ENCODE measurements at regions not wholly inside any gene's neighbourhood (a gene's known extent, or its start where the extent isn't known, plus 50 kb on each side); places are given as distances from the start of the nearest gene placed in this dataset.
"Not testable (repeated sequence)": the region's sequence is repeated elsewhere in the genome, so short reads cannot be mapped to it uniquely, and the experiment has no call there.

DNA sequence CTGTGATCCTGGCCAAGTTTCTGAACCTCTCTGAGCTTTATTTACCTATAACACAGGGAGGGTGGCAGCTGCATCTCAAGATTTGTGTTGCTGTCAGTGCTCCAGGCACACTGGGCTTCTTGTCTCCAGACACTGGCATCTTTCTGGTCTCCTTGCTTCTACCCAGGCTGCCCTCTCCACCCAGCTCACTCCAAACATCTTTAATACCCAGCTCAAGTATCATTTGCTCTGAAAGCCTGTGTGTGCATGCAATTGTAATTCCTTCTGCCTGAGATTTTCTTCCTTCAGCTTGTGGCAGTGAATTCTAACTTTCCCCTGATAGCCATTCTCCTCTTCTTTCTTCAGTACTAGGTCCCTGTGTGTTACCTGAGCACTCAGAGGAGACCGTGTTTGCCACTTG lies 50.7 kb upstream of the USP7 start:
- Histone ChIP-seq H3K27ac (no peak overlapping the region), H3K36me3 (no peaks in the 10 kb centered on the region), H3K4me1 (replicated peaks) (no peaks in the 10 kb centered on the region), H3K27me3 (replicated peaks; ENCODE audit: insufficient read depth) (no peaks in the 10 kb centered on the region), H3K9me3 (no peaks in the 10 kb centered on the region), H3K4me3 (no peak overlapping the region)
- no peak for DNase-seq (ENCODE audit: low spot score)
- WGBS, result 94% methylated on average over 1 of the region's 1 CpG
- no peak for TF ChIP-seq POLR2A (IDR thresholded peaks at IDR 0.05)
- no peak for TF ChIP-seq POLR2AphosphoS5 (IDR thresholded peaks at IDR 0.05)
- TF ChIP-seq, protein P1, sequence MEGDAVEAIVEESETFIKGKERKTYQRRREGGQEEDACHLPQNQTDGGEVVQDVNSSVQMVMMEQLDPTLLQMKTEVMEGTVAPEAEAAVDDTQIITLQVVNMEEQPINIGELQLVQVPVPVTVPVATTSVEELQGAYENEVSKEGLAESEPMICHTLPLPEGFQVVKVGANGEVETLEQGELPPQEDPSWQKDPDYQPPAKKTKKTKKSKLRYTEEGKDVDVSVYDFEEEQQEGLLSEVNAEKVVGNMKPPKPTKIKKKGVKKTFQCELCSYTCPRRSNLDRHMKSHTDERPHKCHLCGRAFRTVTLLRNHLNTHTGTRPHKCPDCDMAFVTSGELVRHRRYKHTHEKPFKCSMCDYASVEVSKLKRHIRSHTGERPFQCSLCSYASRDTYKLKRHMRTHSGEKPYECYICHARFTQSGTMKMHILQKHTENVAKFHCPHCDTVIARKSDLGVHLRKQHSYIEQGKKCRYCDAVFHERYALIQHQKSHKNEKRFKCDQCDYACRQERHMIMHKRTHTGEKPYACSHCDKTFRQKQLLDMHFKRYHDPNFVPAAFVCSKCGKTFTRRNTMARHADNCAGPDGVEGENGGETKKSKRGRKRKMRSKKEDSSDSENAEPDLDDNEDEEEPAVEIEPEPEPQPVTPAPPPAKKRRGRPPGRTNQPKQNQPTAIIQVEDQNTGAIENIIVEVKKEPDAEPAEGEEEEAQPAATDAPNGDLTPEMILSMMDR (IDR thresholded peaks at IDR 0.05), result no peak
- intact Hi-C loops (cut with DNase I), result no loop called here

DNA sequence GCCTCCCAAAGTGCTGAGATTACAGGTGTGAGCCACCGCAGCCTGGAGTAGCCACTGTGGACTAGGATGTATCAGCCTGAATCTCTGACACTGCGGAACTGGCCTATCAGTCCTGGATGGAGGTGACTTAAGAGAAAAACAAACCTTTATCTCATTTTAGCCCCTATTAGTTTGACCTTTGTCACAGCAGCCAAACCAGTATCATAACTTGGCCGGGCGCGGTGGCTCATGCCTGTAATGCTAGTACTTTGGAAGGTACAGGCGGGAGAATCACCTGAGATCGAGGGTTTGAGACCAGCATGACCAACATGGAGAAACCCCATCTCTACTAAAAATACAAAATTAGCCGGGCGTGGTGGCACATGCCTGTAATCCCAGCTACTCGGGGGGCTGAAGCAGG lies 51.8 kb upstream of the USP7 start:
- WGBS, result 96% methylated on average over 10 of the region's 10 CpGs
- TF ChIP-seq POLR2AphosphoS5 (IDR thresholded peaks at IDR 0.05), result no peak
- TF ChIP-seq POLR2A (IDR thresholded peaks at IDR 0.05), result no peak
- TF ChIP-seq, protein P1 (IDR thresholded peaks at IDR 0.05), result no peak
- DNase-seq (ENCODE audit: low spot score), result no peak
- Histone ChIP-seq H3K9me3 (no peaks in the 10 kb centered on the region), H3K4me3 (no peak overlapping the region), H3K27me3 (replicated peaks; ENCODE audit: insufficient read depth) (no peaks in the 10 kb centered on the region), H3K36me3 (no peaks in the 10 kb centered on the region), H3K4me1 (replicated peaks) (no peaks in the 10 kb centered on the region), H3K27ac (no peak overlapping the region)
- intact Hi-C loops (cut with DNase I), result no loop called here

DNA sequence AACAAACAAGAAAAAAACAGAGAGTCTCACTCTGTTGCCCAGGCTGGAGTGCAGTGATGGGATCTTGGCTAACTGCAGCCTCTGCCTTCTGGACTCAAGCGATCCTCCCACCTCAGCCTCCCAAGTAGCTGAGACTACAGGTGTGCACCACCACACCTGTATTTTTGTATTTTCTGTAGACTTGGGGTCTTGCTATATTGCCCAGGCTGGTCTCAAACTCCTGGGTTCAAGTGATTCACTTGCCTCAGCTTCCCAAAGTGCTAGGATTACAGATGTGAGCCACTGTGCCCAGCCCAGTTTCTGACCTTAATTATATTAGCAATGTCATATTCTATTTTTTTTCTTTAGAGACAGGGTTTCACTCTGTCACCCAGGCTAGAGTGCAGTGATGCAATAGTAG lies 52.3 kb upstream of the USP7 start:
- H3K27me3 ChIP-seq (replicated peaks; ENCODE audit: insufficient read depth); H3K27ac ChIP-seq; H3K4me1 ChIP-seq (replicated peaks); H3K4me3 ChIP-seq; H3K9me3 ChIP-seq; intact Hi-C loops (cut with DNase I); DNase-seq (ENCODE audit: low spot score); H3K36me3 ChIP-seq: not testable (repeated sequence)
- 100% methylated on average over 1 of the region's 1 CpG for WGBS

DNA sequence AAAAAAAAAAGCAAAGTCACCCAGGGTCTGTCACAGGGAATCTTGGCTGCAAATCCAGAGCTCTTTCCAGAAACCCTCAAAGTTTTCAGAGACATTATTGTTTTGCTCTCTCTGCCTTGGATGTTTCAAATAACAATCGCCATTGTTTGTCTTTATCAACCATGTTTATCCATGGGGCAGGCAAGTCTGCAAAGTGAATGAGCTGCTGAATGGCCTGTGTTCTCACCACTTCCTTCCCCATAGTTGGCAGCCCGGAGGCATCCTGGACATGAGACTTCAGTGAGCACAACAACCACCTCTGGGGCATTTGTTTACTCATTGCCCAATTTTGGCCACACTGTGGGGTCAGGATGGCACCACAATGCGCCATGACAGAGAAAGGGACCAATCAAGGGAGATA lies 53.1 kb upstream of the USP7 start:
- H3K9me3 ChIP-seq, result no peaks in the 10 kb centered on the region
- no peak for DNase-seq (ENCODE audit: low spot score)
- no peak overlapping the region for H3K27ac ChIP-seq
- 59% methylated on average over 3 of the region's 3 CpGs for WGBS
- intact Hi-C loops (cut with DNase I), result no loop called here
- H3K36me3 ChIP-seq, result no peaks in the 10 kb centered on the region
- no peak overlapping the region for H3K4me3 ChIP-seq
- no peaks in the 10 kb centered on the region for H3K4me1 ChIP-seq (replicated peaks)
- TF ChIP-seq, protein P1 (IDR thresholded peaks at IDR 0.05), result no peak
- no peaks in the 10 kb centered on the region for H3K27me3 ChIP-seq (replicated peaks; ENCODE audit: insufficient read depth)

DNA sequence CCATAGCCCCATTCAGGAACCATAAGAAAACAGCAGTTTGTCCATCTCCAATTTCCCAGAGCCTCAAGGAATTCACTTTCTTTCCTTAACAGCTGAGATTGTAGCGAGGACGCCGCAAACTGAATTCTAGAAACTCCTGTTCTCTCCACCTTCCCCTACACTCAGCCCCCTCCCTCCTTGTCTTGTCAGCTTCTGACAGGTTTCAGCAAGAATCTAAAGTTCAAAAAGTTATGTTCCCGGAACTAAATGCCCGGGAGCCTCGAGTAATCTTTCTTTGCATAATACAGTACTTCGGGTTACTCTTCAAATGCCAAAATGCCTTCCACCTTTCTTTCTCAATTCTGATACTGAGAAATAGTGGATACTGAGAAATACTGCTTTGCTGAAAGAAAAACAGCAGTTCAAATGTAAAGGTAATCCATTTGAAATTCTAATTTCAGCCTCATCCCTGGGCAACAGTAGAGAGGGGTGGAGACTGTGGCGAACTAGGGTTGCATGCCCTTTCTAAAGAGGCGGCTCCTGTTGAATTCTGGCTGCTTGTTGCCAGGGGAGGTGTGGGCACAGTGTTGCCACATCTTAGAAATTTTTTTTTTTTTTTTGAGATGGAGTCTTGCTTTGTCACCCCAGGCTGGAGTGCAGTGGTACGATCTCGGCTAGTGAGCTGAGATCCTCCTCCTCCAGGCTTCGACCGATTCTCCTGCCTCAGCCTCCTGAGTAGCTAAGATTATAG lies 63.5 kb upstream of the USP7 start:
- DNase-seq (ENCODE audit: low spot score), result peak; percentile 9
- 60% methylated on average over 13 of the region's 13 CpGs for WGBS
- H3K4me1 ChIP-seq (replicated peaks), result no peaks in the 10 kb centered on the region
- intact Hi-C loops (cut with DNase I), result no loop called here
- no peak overlapping the region for H3K4me3 ChIP-seq
- no peak overlapping the region for H3K27ac ChIP-seq
- no peaks in the 10 kb centered on the region for H3K27me3 ChIP-seq (replicated peaks; ENCODE audit: insufficient read depth)
- H3K9me3 ChIP-seq, result no peaks in the 10 kb centered on the region
- TF ChIP-seq, protein P1 (IDR thresholded peaks at IDR 0.05), result no peak
- TF ChIP-seq POLR2AphosphoS5 (IDR thresholded peaks at IDR 0.05) (no peak), POLR2A (IDR thresholded peaks at IDR 0.05) (no peak)
- no peaks in the 10 kb centered on the region for H3K36me3 ChIP-seq

DNA sequence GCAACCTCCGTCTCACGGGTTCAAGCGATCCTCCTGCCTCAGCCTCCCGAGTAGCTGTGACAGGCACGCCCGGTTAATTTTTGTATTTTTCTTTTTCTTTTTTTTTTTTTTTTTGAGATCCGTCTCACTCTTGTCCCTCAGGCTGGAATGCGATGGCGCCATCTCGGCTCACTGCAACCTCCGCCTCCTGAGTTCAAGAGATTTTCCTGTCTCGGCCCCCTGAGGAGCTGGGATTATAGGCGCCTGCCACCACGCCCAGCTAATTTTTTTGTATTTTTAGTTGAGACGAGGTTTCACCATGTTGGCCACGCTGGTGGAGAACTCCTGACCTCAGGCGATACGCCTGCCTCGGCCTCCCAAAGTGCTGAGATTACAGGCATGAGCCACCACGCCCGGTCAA lies 63.0 kb upstream of the HAPSTR1 start:
- H3K27me3 ChIP-seq (replicated peaks; ENCODE audit: insufficient read depth); intact Hi-C loops (cut with DNase I); H3K36me3 ChIP-seq; H3K4me1 ChIP-seq (replicated peaks); H3K27ac ChIP-seq; DNase-seq (ENCODE audit: low spot score); H3K4me3 ChIP-seq; H3K9me3 ChIP-seq: not testable (repeated sequence)
- 85% methylated on average over 21 of the region's 21 CpGs for WGBS
